KBM-7 (cell line): ENCODE measurements at regions not wholly inside any gene's neighbourhood (a gene's known extent, or its start where the extent isn't known, plus 50 kb on each side); places are given as distances from the start of the nearest gene placed in this dataset.
"Not testable (repeated sequence)": the region's sequence is repeated elsewhere in the genome, so short reads cannot be mapped to it uniquely, and the experiment has no call there.

Source experiments
- DNase-seq: peaks from one replicate; pipeline ENCODE4 v3.0.0-alpha.2; 2015
- in situ Hi-C: fragments of 300-500 bp; cut with MboI; formaldehyde crosslinking; loops from 2 replicates; pipeline ENCODE4 v1.14.3; 2020; ENCODE audit warnings: low sequenced_read_pairs, low pct_unique_long_range_greater_than_20kb, mixed read lengths

GRCh38 chr1:14148526-14148925 lies 448.5 kb downstream of the PRDM2 start:
- in situ Hi-C loops, result no loop called here
- no peak for DNase-seq

- DNase-seq, result no peak
- in situ Hi-C loops, result no loop called here
These were observed 449.1 kb upstream of the KAZN start for GRCh38 chr1:14149431-14149830.

- in situ Hi-C loops, result no loop called here
- DNase-seq, result no peak
These were observed 441.9 kb upstream of the KAZN start for GRCh38 chr1:14156543-14156942.

- no peak for DNase-seq
- in situ Hi-C loops, result no loop called here
These were observed 437.7 kb upstream of the KAZN start for GRCh38 chr1:14160781-14161180.

GRCh38 chr1:14163246-14163645 lies 435.2 kb upstream of the KAZN start:
- no peak for DNase-seq
- in situ Hi-C loops, result no loop called here

- no peak for DNase-seq
- in situ Hi-C loops, result no loop called here
These were observed 433.1 kb upstream of the KAZN start for GRCh38 chr1:14165371-14165801.

GRCh38 chr1:14167884-14168283 lies 430.6 kb upstream of the KAZN start:
- DNase-seq, result no peak
- in situ Hi-C loops, result no loop called here

- in situ Hi-C loops, result no loop called here
- no peak for DNase-seq
These were observed 430.0 kb upstream of the KAZN start for GRCh38 chr1:14168326-14169063.

GRCh38 chr1:14173598-14173997 lies 424.9 kb upstream of the KAZN start:
- DNase-seq, result no peak
- in situ Hi-C loops, result no loop called here

GRCh38 chr1:14177866-14178265 lies 420.6 kb upstream of the KAZN start:
- in situ Hi-C loops, DNase-seq: not testable (repeated sequence)

- in situ Hi-C loops, result no loop called here
- DNase-seq, result no peak
These were observed 417.7 kb upstream of the KAZN start for GRCh38 chr1:14180738-14181137.

- in situ Hi-C loops, result no loop called here
- DNase-seq, result no peak
These were observed 417.2 kb upstream of the KAZN start for GRCh38 chr1:14181191-14181795.

- in situ Hi-C loops, result no loop called here
- no peak for DNase-seq
These were observed 415.6 kb upstream of the KAZN start for GRCh38 chr1:14182856-14183255.

GRCh38 chr1:14183329-14183728 lies 415.2 kb upstream of the KAZN start:
- in situ Hi-C loops, result no loop called here
- no peak for DNase-seq

GRCh38 chr1:14184454-14184853 lies 414.0 kb upstream of the KAZN start:
- DNase-seq, result no peak

GRCh38 chr1:14189381-14189780 lies 409.1 kb upstream of the KAZN start:
- DNase-seq, result no peak
- in situ Hi-C loops, result no loop called here

More at GRCh38 chr1:14184454-14184853, 414.0 kb upstream of the KAZN start:
- in situ Hi-C loops, result no loop called here

- in situ Hi-C loops, result no loop called here
- DNase-seq, result no peak
These were observed 408.0 kb upstream of the KAZN start for GRCh38 chr1:14190508-14190907.

GRCh38 chr1:14194511-14194910 lies 404.0 kb upstream of the KAZN start:
- in situ Hi-C loops, result no loop called here
- DNase-seq, result no peak

- in situ Hi-C loops, result no loop called here
- DNase-seq, result no peak
These were observed 393.4 kb upstream of the KAZN start for GRCh38 chr1:14205066-14205465.

GRCh38 chr1:14215151-14215550 lies 383.3 kb upstream of the KAZN start:
- no peak for DNase-seq
- in situ Hi-C loops, result no loop called here

GRCh38 chr1:14217384-14217783 lies 381.1 kb upstream of the KAZN start:
- DNase-seq, result no peak
- in situ Hi-C loops, result no loop called here
